NCI-H748 treated with DMSO at 0.1 percent for 48 hours (cell line): ENCODE measurements at regions not wholly inside any gene's neighbourhood (a gene's known extent, or its start where the extent isn't known, plus 50 kb on each side); places are given as distances from the start of the nearest gene placed in this dataset.

Source experiments
- DNase-seq: peaks from one replicate; lab custom pipeline; 2025; lab: John Stamatoyannopoulos, UW

DNA sequence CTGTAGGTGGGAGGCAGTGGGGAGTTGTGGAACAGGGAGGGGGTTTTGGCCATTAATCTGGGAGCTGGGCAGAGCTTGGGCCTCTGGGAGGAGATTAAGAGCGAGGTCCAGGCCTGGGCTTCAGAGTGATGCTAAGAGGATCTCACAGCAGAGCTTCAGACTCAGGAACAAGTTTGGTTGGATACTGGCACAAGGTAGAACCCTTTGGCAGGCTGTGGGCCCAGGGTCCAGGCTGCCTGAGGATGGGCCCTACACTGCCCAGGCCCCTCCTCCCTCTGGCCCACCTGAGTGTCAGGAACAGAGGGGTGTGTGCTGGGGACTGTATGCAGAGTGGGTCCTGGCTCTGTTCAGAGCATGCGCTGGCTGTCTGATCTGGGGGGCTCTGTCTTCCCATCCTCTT lies 334.9 kb downstream of the CYP26B1 start:
- no peak for DNase-seq

DNA sequence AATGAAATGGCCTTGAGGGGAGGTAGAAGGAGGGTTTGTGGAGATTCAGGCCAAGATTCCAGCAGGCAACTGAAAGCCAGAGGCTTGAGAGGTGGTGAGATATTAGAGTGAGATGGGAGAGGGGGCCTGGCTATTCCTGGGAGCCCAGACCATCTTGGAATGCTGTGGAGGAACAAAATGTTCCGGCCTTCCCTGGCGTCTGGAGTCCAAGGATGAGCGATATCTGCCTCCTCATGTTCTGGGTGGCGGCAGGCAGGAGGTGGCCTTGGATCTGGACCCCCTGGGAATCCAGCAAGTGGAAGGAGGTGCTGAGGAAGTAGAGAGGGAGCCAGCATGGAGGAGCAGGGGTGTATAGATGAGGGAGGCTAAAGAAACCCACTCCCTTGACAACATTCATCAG lies 335.9 kb downstream of the CYP26B1 start:
- no peak for DNase-seq

DNA sequence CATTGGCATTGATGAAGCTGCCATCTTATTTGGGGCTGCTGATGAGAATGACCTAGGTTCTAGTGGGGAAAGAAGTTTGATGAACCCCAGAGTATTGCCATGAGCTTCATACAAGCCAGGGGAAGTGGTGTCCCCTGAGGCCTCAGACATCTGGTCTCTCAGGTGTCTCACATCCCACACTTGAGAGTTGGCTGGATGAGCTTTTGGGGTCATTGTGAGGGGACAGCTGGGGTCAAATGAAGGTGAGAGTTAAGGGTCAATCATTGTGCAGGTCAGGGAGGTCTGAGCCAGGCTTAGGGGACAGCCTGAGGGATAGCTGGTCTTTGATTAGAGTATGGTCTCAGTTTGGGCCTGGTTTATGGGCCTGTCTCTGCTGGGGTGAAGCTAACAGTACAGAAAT lies 336.5 kb downstream of the CYP26B1 start:
- DNase-seq = no peak

DNA sequence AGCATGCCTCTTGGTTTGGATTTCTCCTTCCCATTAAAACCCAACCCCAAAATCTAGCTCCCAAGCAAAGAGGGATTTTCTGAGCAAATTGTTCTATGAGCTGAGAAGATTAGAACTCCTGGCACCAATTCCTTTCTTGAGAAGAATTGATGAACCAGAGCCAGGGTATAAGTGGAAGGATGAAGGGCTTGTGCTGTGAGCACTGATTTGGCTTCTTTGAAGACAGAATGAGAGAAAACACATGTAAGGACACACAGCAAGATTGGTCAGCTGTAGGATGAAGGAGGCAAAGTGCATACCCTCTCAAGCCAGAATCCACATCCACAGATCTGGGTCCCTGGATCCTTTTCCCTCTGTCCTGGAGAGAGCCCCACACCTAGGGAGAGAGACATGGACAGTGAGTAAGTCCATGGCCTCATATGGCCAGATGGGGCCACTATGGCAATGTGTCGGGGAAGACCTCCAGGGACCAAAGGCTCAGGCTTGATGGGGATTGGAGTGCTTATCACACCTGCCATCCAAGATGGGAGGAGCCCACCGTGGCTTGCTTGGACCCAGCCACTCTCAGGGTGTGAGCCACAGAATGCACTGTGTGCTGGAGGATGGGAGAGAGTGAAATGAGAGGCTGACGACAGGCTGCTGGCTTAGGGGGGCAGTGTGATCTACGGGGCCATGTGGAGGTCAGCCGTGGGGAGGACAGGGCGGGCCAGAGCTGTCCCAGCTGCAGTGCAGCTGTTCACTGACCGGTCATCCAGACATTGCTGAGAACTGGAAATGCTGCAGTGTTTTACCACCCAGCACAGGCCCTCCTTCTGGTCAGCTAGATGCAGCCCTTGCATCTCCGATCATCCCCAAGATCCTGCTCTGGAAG lies 339.8 kb downstream of the CYP26B1 start:
- DNase-seq = no peak

DNA sequence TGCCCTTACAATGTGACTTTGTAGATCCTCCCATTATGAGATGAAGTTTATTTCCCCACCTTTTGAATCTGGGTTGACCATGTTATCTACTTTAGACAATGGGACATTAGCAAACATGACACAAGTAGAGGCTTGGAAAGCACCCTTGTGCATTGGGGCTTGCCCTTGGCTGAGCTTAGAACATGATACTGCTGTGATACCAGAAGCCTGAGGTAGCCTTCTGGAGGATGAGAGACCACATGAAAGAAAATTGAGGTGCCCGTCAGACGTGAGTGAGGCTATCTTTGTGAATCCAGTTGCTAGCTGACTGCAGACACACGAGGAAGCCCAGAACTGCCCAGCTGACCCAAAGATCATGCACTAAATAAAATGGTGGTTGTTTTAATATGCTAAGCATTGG lies 341.2 kb downstream of the CYP26B1 start:
- DNase-seq = no peak

DNA sequence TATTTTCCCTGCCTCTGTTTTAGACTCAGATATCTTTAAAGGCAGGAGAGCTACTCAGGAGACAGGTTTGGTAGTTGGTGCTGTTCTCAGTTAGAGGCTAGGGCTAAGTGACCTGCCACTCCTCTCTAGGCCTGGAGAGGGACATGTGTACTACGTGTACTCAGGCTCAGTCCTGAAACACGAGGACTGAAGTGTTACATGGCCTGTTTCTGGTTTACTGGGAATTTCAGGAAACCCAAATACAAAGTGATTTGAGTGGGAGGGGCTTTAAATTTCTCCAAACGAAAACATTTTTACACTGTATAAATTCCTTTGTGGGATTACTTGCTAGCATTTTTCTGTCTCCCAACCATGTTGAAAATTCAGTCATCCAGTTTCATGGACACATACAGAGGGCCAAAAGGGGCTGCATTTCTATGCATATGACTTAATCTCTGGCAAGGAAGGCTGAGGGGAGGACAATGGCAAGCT lies 343.3 kb downstream of the CYP26B1 start:
- no peak for DNase-seq

DNA sequence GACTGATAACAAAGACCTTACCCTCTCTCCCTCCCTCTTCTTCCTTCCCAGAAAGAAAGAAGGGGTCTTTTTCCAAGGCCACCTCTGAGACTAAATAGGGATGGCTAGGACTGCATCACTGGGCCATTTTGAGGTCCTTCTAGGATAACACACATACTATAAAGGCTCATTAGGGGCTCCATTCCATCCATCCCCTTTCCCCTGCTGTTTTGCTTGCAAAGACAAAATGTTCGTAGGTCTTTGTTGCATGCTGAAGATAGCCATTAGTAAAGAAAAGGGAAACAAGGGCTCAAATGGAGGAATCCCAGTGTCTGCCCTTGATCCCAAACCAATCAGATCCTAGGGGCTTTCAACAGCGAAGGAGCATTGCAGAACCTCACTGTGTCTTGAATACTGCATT lies 344.3 kb downstream of the CYP26B1 start:
- DNase-seq = no peak

DNA sequence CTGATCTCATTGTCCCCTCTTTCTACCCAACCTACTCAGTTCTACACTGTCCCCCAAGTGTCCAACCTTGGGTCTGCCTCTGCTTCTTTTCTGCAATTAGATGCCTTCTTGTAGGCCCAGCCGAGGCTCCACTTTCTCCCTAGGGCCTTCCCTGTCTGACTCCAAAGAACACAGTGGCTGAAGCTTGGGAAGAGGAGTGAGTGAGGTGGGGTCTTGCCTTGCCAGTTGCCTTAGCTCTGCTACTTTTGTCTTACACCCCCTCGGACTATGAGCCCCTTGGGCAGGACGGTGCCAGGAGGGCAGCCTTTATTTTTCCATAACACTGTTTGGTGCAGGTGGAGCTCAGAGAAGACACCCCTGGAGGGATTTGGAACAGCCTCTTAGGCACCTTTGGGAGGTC lies 345.1 kb downstream of the CYP26B1 start:
- no peak for DNase-seq

DNA sequence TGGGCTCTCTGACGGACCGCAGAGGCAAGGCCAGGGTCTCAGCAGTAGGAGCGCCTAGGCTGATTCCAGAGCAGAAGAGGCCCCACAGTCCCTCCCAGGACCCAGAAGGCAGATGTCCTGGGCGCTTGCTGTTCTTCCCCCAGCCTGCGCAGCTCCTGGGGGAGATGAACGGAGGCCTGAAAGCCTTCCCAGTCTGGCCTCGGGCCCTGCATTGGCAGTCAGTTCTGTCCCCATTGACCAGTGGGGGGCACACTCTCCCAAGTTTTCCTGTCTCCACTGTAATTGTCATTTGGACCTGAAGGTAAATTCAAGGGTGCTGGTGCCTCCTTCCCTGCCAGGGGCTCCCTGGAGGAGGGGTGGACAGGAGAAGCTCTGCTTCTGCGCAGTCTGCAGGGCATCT lies 345.7 kb downstream of the CYP26B1 start:
- no peak for DNase-seq

DNA sequence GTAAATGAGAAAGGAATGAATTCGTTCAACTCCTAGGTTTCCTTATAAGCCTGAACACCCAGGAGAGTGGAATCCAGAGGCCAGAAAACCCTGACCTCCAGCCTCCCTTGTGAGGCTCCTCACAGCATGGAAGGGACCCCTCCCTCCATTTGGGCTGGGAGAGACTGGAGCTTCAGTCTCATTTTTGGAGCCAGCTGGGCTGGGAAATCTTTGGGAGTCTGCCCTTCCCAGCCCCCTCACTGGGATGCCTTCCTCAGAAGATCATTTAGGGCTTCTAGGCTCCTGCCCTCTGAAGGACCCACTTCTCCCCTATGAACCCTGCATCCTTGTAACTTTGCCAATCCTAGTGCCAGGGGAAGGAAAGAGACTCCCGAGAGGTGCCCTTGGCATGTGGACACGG lies 346.1 kb downstream of the CYP26B1 start:
- no peak for DNase-seq

DNA sequence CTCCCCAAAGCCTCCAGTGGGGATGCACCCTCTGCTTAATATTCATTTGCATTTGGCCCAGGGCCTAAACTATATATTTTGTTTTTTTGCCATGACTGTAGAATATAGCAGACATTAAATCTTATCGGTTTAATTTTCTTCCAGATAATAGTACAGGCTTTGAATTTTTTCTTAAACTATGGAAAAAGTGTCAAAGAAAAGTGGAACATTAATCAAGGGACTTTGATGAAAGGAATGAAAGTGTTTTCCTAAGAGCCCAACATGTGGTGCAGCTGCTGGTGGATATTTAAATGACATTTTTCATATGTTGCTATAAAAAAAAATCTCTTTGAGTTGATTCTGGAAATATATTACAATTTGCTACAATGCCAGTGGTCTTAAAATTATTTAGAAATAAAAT lies 346.8 kb downstream of the CYP26B1 start:
- no peak for DNase-seq

DNA sequence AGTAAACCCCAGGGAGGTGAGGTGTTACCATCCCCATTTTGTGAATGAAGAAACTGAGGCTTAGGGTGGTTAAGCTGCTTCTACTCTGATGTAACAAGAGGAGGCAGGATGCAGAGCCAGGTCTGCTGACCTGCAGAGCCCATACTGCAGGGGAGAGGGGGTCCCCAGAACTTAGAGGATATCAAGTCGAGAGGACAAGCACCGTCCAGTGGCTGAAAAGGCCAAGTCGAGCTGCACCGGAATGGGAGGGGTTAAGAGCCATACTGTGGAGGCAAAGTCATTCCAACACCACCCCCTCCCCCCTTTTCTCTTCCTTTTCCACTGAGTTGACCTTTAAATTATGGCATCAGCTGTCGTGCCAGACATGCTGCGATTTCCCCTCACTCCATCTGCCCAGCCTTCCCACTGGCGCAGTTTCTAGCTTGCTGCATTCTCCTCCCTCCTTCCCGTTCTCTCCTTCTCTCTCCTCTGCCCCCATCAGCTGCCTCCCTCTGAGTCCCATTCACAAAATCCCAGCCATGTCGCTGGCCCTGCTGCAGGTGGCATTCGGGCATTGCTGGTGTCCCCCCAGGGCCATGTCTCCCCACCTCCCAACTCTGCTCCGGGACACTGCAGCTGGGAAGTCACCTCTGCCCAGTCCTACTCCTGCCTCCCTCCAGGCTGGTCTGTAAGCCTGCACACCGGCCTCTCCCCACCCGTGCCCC lies 346.9 kb downstream of the DYSF start:
- no peak for DNase-seq

DNA sequence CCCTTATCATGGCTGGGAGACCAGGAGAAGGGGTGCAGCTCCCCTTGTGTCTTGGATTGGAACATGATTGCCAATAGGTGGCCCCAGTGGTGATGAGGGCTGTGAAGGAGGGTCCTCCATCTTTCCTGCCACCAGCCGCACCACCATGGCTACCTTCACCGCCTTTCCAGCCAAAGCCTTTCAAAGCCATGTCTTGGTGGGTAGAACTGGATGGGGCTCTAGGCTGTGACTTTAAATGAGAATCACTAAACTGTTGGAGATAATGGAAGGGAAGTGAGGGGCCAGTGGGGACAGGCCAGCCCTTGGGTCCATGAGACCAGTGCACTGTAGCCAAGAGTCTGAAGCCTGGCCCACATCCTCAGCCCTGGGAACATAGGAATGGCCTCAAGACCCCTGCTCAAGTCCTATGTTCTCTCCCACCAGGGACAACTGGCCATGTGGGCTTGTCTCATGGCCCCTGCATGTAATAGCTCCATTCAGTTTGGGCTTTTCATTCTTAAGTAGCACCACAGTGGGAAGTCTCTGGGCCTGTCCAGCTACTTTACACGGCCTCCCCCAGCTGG lies 345.7 kb downstream of the DYSF start:
- DNase-seq = no peak

DNA sequence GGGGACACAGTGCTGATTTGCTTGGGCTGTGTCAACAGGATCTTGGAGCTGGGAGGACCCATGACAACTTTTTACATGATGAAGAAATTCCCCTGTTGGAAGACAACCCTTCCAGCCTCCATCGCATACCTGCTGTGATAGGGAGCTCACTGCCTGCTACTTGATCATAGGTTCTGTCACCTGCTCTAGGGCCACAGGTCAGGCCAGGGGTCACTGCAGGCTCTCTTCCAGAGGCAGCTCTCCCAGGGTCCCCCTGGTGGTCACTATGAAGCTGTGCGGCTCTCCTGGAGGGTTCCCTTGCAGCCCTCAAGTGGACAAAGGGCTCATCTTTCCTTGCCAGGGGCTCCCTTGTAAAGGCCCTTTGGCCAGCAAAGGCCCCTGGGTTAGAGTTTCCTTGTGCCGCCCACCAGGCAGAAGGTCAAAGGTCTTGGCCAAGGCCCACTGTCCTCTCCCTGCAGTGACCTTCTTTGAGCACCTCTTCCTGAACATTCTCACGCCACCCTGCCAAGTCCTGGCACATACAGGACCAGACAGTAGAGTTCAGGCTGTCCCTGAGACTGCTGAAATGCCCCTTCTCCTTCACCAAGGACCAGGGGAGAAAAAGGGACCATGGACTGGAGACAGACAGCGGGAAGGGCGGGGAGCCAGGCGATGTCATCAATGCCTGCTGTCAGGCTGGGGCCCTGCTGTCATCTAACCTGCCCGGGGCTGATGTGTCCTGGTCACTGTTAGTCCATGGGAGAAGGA lies 345.1 kb downstream of the DYSF start:
- DNase-seq = no peak

DNA sequence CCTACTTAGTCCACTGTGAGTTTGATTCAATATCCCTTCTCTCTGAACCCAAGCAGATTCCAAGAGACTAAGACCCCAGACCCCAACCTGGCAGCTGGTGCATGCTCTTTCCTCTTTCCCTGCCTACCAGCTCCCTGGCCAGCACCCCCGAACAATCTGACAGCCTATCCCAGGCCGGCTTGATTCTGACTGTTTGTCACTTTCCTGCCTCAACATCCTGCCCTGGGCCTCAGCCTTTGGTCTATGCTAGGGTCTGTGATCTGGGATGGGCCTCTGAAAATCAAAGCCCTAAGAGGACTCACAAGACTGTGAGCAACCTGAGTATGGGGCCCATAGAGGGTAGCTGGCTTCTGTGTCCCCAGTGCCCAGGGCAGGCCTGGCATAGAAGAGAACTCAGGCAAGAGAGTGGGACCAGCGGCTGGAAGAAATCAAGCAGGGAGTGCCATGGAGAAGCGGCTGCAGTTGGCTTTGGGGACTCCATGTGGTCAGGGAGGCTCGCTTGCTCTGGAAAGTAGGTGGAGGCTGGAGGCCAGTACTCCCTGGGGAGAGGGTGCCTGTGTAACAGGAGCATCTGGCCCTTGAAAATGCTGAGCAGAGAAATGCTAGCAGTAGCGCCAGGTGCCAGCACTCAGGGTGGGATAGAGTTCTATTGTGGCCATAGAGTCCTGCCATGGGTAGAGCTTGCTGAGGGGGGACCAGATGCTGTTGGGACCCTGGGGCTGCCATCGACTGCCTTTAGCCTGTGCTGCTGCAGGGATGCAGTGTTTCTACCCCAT lies 343.9 kb downstream of the DYSF start:
- DNase-seq = no peak

DNA sequence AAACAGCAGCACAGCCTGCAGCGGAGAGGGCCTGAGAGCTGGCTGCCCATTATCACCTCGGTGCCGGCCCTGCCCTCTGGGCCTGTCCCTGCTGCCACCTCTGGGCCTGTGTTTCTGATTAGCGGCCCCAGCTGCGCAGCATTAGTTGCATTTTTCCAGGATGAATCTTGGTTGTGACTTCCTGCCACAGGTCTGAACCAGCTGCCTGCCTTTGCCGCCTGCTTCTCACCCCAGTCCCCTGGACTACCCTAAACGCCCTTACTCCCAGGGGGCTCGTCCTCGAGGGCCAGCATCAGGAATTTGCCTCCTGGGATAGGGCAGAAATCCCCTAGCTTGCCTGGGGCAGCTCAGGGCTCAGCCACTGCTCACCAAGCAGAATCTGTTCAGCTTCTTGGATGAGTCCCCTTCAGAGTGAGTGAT lies 342.8 kb downstream of the DYSF start:
- no peak for DNase-seq

DNA sequence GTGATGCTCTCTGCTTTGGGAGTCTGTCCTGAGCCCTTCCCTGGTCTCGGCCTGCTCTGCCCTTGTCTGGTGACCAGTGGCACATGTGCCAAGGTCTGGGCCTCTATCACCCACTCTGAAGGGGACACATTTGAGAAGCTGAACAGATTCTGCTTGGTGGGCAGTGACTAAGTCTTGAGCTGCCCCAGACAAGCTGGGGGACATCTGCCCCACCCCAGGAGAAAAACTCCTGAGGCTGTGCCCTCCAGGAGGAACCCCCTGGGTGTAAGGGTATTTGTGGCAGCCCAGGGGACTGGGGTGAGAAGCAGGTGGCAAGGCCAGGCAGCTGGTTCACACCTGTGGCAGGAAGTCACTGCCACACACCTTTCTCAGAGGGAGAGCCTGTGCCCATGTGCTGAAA lies 342.1 kb downstream of the DYSF start:
- DNase-seq = no peak

DNA sequence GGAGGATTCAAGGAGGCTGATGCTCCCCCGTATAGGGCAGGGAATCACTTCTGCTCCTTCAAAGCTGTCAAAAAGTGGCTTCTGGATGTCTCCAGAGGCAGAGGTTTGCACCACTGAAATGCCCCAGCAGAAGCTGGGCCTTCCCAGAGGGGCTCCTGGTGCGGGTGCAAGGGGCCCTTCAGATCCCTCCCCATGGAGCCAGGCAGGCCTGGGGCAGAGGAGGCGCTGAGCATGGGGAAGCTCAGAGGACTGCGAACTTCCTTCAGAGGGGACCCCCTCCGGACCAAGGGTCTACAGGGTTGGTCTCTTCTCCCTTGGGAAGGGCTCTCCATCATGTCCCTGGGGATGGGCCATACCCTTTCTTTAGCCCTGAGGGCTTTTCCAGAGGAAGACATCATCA lies 341.2 kb downstream of the DYSF start:
- no peak for DNase-seq

DNA sequence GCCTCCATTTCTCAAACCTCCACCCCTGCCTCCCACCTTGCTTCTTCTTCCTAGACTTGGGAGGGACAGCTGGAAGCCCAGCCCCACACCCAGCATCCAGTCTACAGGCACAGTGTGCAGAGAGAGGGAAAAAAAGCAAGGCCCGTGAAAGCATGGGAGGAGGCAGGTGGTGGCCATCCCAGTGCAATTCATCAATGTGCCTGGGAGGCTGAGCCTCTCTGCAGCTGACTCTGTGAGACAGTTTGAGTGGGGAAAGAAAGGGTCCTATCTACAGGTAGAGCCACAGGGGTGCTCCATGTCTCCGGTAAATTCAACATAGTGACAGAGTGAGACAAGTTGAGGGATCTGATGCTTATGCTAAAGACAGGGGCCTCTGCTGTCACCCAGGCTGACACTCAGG lies 340.6 kb downstream of the DYSF start:
- DNase-seq = no peak

DNA sequence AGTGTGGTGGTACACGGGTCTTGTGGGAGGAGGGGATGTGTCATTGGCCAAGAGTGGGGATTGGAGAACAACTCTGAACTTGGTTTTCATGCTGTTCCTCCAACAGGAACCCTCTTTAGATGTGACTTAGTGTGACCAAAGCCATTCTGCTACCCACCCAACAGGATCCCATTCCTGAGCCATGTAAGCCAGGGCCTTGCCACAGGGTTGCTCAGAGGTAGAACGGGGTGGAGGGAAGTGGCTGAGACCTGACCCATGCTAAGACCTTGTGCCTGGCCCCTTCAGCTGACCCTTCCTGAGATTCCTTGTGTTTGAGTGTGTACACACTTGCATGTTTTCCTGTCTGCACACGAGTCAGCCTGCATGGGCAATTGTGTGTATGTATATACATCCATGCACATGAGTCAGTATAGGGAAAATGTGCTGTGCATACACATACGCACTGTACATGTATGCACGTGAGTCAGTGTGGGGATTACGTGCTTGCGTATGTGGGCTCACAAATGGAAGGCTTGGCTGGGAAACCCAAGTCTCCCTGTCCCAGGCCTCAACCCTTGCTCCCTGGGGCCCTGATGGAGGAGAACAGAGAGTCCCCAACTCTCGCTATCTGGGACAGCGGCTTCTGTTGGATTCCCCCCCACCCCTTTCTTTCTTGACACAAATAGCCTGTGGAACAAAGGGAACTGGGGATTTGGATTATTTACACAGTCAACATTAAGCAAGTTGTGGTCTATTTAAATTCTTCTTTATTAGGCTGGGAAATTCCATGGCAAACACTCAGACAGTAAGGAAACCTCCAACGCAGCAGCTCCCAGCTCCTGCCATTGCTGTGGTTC lies 339.8 kb downstream of the DYSF start:
- DNase-seq = no peak
